BLaER1 treated with 17β-estradiol and CSF1 and Interleukin-3, amounts not matched to agents 10 nM and 100 nM (cell line): ENCODE measurements at regions not wholly inside any gene's neighbourhood (a gene's known extent, or its start where the extent isn't known, plus 50 kb on each side); places are given as distances from the start of the nearest gene placed in this dataset.
"Not testable (repeated sequence)": the region's sequence is repeated elsewhere in the genome, so short reads cannot be mapped to it uniquely, and the experiment has no call there.

Experiments used
- H3K27ac ChIP-seq, 11 experiments: shearing (Covaris generic); formaldehyde crosslinking; 2 replicates each; pipeline ENCODE4 v1.8.1; 2022
- H3K27me3 ChIP-seq, 11 experiments: shearing (Covaris generic); formaldehyde crosslinking; 2 replicates each; pipeline ENCODE4 v1.8.1; 2022
- H3K36me3 ChIP-seq, 11 experiments: shearing (Covaris generic); formaldehyde crosslinking; 2 replicates each; pipeline ENCODE4 v1.8.1; 2022
- H3K4me1 ChIP-seq, 10 experiments: shearing (Covaris generic); formaldehyde crosslinking; 2 replicates each; pipeline ENCODE4 v1.8.1; 2022
- H3K4me2 ChIP-seq, 11 experiments: shearing (Covaris generic); formaldehyde crosslinking; 2 replicates each; pipeline ENCODE4 v1.8.1; 2022
- H3K4me3 ChIP-seq, 10 experiments: shearing (Covaris generic); formaldehyde crosslinking; 2 replicates each; pipeline ENCODE4 v1.8.1; 2022
- H3K9ac ChIP-seq, 11 experiments: shearing (Covaris generic); formaldehyde crosslinking; 2 replicates each; pipeline ENCODE4 v1.8.1; 2022
- H3K9me3 ChIP-seq, 11 experiments: shearing (Covaris generic); formaldehyde crosslinking; replicated peaks in 1 of 11; 2 replicates each; pipeline ENCODE4 v1.8.1; 2022
- H4K20me1 ChIP-seq, 11 experiments: shearing (Covaris generic); formaldehyde crosslinking; 2 replicates each; pipeline ENCODE4 v1.8.1; 2022
- Cebpa-rat ChIP-seq, 11 experiments: shearing (Covaris generic); IDR thresholded peaks; 2 replicates each; pipeline ENCODE4 v1.8.1; 2022

DNA sequence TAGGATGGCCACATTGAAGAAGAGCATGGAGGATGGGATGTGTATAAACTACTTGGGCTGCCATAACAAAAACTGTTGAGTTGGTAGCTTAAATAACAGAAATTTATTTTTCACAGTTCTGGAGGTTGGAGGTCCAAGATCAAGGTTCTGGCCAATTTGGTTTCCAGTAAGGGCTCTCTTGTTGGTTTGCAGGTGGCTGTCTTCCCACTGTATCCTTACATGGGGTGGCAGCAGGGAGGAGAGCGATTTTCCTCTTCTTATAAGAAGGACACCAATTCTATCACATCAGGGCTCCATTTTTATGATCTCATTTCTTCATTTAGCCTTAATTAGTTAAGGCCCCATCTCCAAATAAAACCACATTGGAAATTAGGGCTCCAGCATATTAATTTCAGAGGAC lies 465.7 kb downstream of the GADD45G start:
- no peak overlapping the region for H3K9ac ChIP-seq
- H3K27me3 ChIP-seq, result no peaks in the 10 kb centered on the region
- no peaks in the 10 kb centered on the region for H4K20me1 ChIP-seq
- H3K4me1 ChIP-seq, result peaks cover 0 to 12% (median 0%) of the 10 kb centered on the region in 10 experiments; a peak in 5 of 20 replicates
- H3K36me3 ChIP-seq, result no peaks in the 10 kb centered on the region
- peak overlapping the region in 1 of 11 experiments; percentile 37; a peak in 2 of 22 replicates for H3K4me2 ChIP-seq
- no peak overlapping the region for H3K4me3 ChIP-seq
- no peaks in the 10 kb centered on the region for H3K9me3 ChIP-seq
- H3K27ac ChIP-seq, result no peak overlapping the region
- no peak for TF ChIP-seq Cebpa-rat (IDR thresholded peaks at IDR 0.05)

DNA sequence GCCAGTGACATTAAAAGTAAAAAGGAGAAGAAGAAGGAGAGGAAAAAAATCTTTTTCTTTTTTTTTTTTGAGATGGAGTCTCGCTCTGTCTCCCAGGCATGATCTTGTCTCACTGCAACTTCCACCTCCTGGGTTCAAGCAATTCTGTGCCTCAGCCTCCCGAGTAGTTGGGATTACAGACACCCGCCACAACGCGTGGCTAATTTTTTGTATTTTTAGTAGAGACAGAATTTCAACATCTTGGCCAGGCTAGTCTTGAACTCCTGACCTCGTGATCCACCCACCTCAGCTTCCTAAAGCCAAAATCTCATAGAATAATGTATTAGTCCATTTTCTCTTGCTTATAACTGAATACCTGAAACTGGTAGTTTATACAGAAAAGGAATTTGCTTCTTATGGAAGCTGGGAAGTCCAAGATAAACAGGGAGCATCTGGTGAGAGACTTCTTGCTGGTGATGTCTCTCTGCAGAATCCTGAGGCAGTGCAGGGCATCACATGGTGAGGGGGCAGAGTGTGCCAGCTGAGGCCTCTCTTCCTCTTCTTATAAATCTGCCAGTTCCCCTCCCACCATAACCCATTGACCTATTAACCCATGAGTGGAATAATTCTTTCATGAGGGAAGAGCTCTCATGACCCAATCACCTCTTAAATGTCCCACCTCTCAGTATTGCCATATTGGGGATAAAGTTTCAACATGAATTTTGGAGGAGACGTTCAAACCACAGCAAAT lies 466.3 kb downstream of the GADD45G start:
- Histone ChIP-seq H3K4me1 (peaks cover 0 to 12% (median 0%) of the 10 kb centered on the region in 10 experiments; a peak in 5 of 20 replicates), H3K36me3 (no peaks in the 10 kb centered on the region), H3K4me2 (peak overlapping the region in 3 of 11 experiments; percentile 5 to 49 (median 37); a peak in 5 of 22 replicates), H3K9me3 (no peaks in the 10 kb centered on the region), H3K27ac (no peak overlapping the region), H3K4me3 (no peak overlapping the region), H3K27me3 (no peaks in the 10 kb centered on the region), H4K20me1 (no peaks in the 10 kb centered on the region), H3K9ac (no peak overlapping the region)
- no peak for TF ChIP-seq Cebpa-rat (IDR thresholded peaks at IDR 0.05)

- no peak for TF ChIP-seq Cebpa-rat (IDR thresholded peaks at IDR 0.05)
- H3K9ac ChIP-seq, result no peak overlapping the region
- no peak overlapping the region for H3K4me3 ChIP-seq
- H3K27ac ChIP-seq, result no peak overlapping the region
- no peaks in the 10 kb centered on the region for H4K20me1 ChIP-seq
- no peaks in the 10 kb centered on the region for H3K9me3 ChIP-seq
- no peaks in the 10 kb centered on the region for H3K36me3 ChIP-seq
- peaks cover 0 to 12% (median 0%) of the 10 kb centered on the region in 10 experiments; a peak in 5 of 20 replicates for H3K4me1 ChIP-seq
- H3K27me3 ChIP-seq, result no peaks in the 10 kb centered on the region
- H3K4me2 ChIP-seq, result no peak overlapping the region
Observed at GRCh38 chr9:90073186-90073945, 468.6 kb downstream of the GADD45G start.

GRCh38 chr9:90074316-90074962 lies 469.6 kb downstream of the GADD45G start:
- Histone ChIP-seq H3K27ac (no peak overlapping the region), H3K9ac (no peak overlapping the region), H3K4me1 (peaks cover 9 to 21% (median 10%) of the 10 kb centered on the region in 10 experiments; a peak in 19 of 20 replicates), H3K4me2 (no peak overlapping the region), H3K27me3 (no peaks in the 10 kb centered on the region), H3K9me3 (no peaks in the 10 kb centered on the region), H4K20me1 (no peaks in the 10 kb centered on the region), H3K4me3 (no peak overlapping the region), H3K36me3 (no peaks in the 10 kb centered on the region)
- no peak for TF ChIP-seq Cebpa-rat (IDR thresholded peaks at IDR 0.05)

DNA sequence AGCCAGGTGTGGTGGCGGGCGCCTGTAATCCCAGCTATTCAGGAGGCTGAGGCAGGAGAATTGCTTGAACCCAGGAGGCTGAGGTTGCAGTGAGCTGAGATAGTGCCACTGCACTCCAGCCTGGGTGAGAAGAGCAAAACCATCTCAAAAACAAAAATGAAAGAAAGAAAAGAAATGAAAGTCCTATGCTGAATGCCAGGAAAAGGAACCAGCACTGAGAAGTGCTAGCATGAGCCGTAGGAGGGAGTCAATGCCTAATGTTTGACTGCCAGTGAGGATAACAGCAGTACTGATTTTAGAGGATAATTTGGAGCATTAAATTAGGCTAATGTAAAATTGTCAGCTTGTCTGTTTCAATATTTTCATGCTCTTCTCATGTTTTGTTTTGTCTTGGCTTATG lies 472.8 kb downstream of the GADD45G start:
- not testable (repeated sequence) for H3K27me3 ChIP-seq, H3K4me2 ChIP-seq, H4K20me1 ChIP-seq

GRCh38 chr9:90078988-90079421 lies 474.2 kb downstream of the GADD45G start:
- TF ChIP-seq Cebpa-rat (IDR thresholded peaks at IDR 0.05), result no peak
- no peak overlapping the region for H3K4me3 ChIP-seq
- H3K9me3 ChIP-seq, result no peaks in the 10 kb centered on the region
- H3K9ac ChIP-seq, result no peak overlapping the region
- H3K4me1 ChIP-seq, result peaks cover 9 to 13% (median 12%) of the 10 kb centered on the region in 10 experiments; a peak in 19 of 20 replicates
- no peaks in the 10 kb centered on the region for H3K27me3 ChIP-seq
- peak overlapping the region; percentile 8 to 54 (median 29); a peak in 17 of 22 replicates for H3K4me2 ChIP-seq
- H3K36me3 ChIP-seq, result no peaks in the 10 kb centered on the region
- no peak overlapping the region for H3K27ac ChIP-seq
- no peaks in the 10 kb centered on the region; a peak in 1 of 22 replicates for H4K20me1 ChIP-seq

More for the DNA sequence above, 472.8 kb downstream of the GADD45G start:
- not testable (repeated sequence) for H3K4me3 ChIP-seq, H3K27ac ChIP-seq, H3K9me3 ChIP-seq, H3K9ac ChIP-seq, H3K36me3 ChIP-seq
- peaks cover 9 to 13% (median 12%) of the 10 kb centered on the region in 10 experiments; a peak in 19 of 20 replicates for H3K4me1 ChIP-seq

GRCh38 chr9:90085633-90086032 lies 480.8 kb downstream of the GADD45G start:
- Histone ChIP-seq H3K27me3 (no peaks in the 10 kb centered on the region), H3K27ac (peak overlapping the region in 3 of 11 experiments; percentile 8 to 29 (median 27); a peak in 3 of 22 replicates), H3K36me3 (no peaks in the 10 kb centered on the region), H4K20me1 (no peaks in the 10 kb centered on the region; a peak in 1 of 22 replicates), H3K9ac (no peak overlapping the region), H3K4me2 (peak overlapping the region in 6 of 11 experiments; percentile 13 to 71 (median 46); a peak in 5 of 22 replicates), H3K4me3 (no peak overlapping the region), H3K4me1 (peaks cover 0 to 23% (median 4%) of the 10 kb centered on the region in 10 experiments; a peak in 9 of 20 replicates), H3K9me3 (no peaks in the 10 kb centered on the region)
- no peak for TF ChIP-seq Cebpa-rat (IDR thresholded peaks at IDR 0.05)

DNA sequence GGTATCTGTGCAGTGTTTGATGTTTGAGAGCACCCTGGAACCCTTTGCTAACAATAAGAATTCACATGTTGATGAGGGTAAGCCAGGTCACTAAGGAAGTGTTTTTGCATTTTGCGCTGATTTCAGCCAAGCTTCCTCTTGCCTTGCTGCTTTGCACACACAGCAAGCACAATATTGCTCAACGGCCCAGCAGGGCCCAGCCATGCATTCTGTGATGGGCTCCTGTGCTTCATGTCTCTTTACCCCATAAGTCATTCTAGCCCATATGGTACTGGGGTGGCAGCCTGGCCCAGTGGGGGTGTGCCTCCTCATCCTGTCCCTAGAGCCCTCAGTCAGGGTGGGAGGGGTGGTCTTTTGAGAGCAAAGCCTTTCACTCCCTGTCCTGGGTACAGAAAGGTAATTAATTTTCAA lies 481.3 kb downstream of the GADD45G start:
- TF ChIP-seq Cebpa-rat (IDR thresholded peaks at IDR 0.05), result peak in 5 of 11 experiments; percentile 17 to 53 (median 34); a peak in 3 of 22 replicates
- H3K27me3 ChIP-seq, result no peaks in the 10 kb centered on the region

DNA sequence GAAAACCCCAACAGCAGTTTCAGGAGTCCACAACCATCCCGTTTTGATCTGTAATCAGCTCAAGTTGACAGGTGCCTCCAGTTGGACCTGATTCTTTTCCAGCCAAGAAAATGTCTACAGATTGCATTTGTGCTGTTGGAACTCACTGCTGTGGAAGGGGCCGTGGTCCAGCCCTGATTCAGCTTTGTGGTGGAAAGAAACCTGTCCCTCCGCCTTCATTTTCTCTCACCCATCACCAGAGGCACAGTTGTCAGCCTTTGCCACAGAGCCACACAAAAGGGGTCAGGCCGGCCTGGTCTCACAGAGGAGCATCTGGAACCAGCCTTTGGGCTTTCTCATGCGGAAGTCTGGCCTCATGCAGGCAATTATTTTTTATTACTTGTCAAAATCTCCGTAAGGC lies 483.6 kb downstream of the GADD45G start:
- no peaks in the 10 kb centered on the region for H4K20me1 ChIP-seq
- no peak overlapping the region for H3K27ac ChIP-seq
- no peaks in the 10 kb centered on the region for H3K27me3 ChIP-seq
- H3K36me3 ChIP-seq, result no peaks in the 10 kb centered on the region
- H3K9ac ChIP-seq, result no peak overlapping the region
- TF ChIP-seq Cebpa-rat (IDR thresholded peaks at IDR 0.05), result no peak
- H3K4me2 ChIP-seq, result no peak overlapping the region
- no peak overlapping the region for H3K4me3 ChIP-seq
- H3K4me1 ChIP-seq, result peaks cover 12 to 29% (median 17%) of the 10 kb centered on the region in 10 experiments
- H3K9me3 ChIP-seq, result no peaks in the 10 kb centered on the region

More for the DNA sequence above, 481.3 kb downstream of the GADD45G start:
- Histone ChIP-seq H3K4me2 (peak overlapping the region in 7 of 11 experiments; percentile 13 to 71 (median 33); a peak in 9 of 22 replicates), H3K4me1 (peaks cover 0 to 23% (median 4%) of the 10 kb centered on the region in 10 experiments; a peak in 9 of 20 replicates), H4K20me1 (no peaks in the 10 kb centered on the region; a peak in 1 of 22 replicates), H3K36me3 (no peaks in the 10 kb centered on the region), H3K9me3 (no peaks in the 10 kb centered on the region), H3K4me3 (no peak overlapping the region), H3K27ac (peak overlapping the region in 2 of 11 experiments; percentile 8 to 29; a peak in 3 of 22 replicates), H3K9ac (no peak overlapping the region)
